Mesenchymal stem cell (in vitro differentiated cells and primary cell): ENCODE measurements at regions not wholly inside any gene's neighbourhood (a gene's known extent, or its start where the extent isn't known, plus 50 kb on each side); places are given as distances from the start of the nearest gene placed in this dataset.
"Not testable (repeated sequence)": the region's sequence is repeated elsewhere in the genome, so short reads cannot be mapped to it uniquely, and the experiment has no call there.

Experiments
- DNase-seq: peaks from one replicate; pipeline ENCODE4 v3.0.0-alpha.2; 2013
- H2AFZ ChIP-seq: one replicate; pipeline ENCODE4 v1.6.1; 2013; ENCODE audit warnings: low read depth, mild to moderate bottlenecking, control low read depth, inconsistent platforms, low read length, moderate library complexity
- H2AK5ac ChIP-seq: 2 replicates; pipeline ENCODE4 v1.6.1; 2013; ENCODE audit warnings: low read length, moderate library complexity, mild to moderate bottlenecking, inconsistent platforms; ENCODE audit not compliant: severe bottlenecking
- H2BK120ac ChIP-seq: one replicate; pipeline ENCODE4 v1.6.1; 2013; ENCODE audit warnings: low read depth, mild to moderate bottlenecking, inconsistent platforms, low read length, moderate library complexity
- H2BK12ac ChIP-seq, 2 experiments: one replicate each; pipeline ENCODE4 v1.6.1; 2013; ENCODE audit warnings: inconsistent platforms in 2 of 2, low read length in 2 of 2, mild to moderate bottlenecking in 2 of 2, moderate library complexity in 2 of 2, control low read depth in 1 of 2
- H2BK15ac ChIP-seq: one replicate; pipeline ENCODE4 v1.6.1; 2013; ENCODE audit warnings: mild to moderate bottlenecking, low read depth, inconsistent platforms; ENCODE audit not compliant: poor library complexity, severe bottlenecking
- H2BK5ac ChIP-seq: 2 replicates; pipeline ENCODE4 v1.6.1; 2013; ENCODE audit warnings: low read depth, mild to moderate bottlenecking, low read length, control low read depth, inconsistent platforms; ENCODE audit not compliant: poor library complexity, severe bottlenecking
- H3K14ac ChIP-seq, 2 experiments: one replicate each; pipeline ENCODE4 v1.6.1; 2013; ENCODE audit warnings: inconsistent platforms in 2 of 2, low read length in 2 of 2, control low read depth in 1 of 2, mild to moderate bottlenecking in 1 of 2, moderate library complexity in 1 of 2
- H3K18ac ChIP-seq, 2 experiments: one replicate each; pipeline ENCODE4 v1.6.1; 2013; ENCODE audit warnings: inconsistent platforms in 2 of 2, low read length in 2 of 2, control low read depth in 1 of 2, low read depth in 1 of 2, mild to moderate bottlenecking in 1 of 2
- H3K23ac ChIP-seq, 2 experiments: one replicate each; pipeline ENCODE4 v1.6.1; 2013; ENCODE audit warnings: inconsistent platforms in 2 of 2, low read length in 2 of 2, mild to moderate bottlenecking in 2 of 2, moderate library complexity in 2 of 2, control low read depth in 1 of 2
- H3K27ac ChIP-seq: 2 replicates; pipeline ENCODE4 v1.5.1; 2013; ENCODE audit warnings: mild to moderate bottlenecking, moderate library complexity, low read length, control low read depth, inconsistent platforms; ENCODE audit not compliant: poor library complexity, severe bottlenecking
- H3K27me3 ChIP-seq, 2 experiments: 2 replicates each; pipeline versions ENCODE4 v1.6.1 to v1.7.0; 2013; ENCODE audit warnings: low read length in 2 of 2, mild to moderate bottlenecking in 2 of 2, moderate library complexity in 2 of 2, control low read depth in 1 of 2, inconsistent platforms in 1 of 2; ENCODE audit not compliant: control insufficient read depth in 1 of 2, insufficient read depth in 1 of 2
- H3K36me3 ChIP-seq, 2 experiments: 2 replicates each; pipeline versions ENCODE4 v1.6.1 to v1.7.0; 2013; ENCODE audit warnings: low read length in 2 of 2, control low read depth in 1 of 2, inconsistent platforms in 1 of 2, low read depth in 1 of 2, mild to moderate bottlenecking in 1 of 2; ENCODE audit not compliant: insufficient read depth in 2 of 2, control insufficient read depth in 1 of 2
- H3K4ac ChIP-seq, 2 experiments: one replicate each; pipeline ENCODE4 v1.6.1; 2013; ENCODE audit warnings: inconsistent platforms in 2 of 2, low read length in 2 of 2, mild to moderate bottlenecking in 2 of 2, moderate library complexity in 2 of 2, control low read depth in 1 of 2, low read depth in 1 of 2
- H3K4me1 ChIP-seq: 2 replicates; pipeline ENCODE4 v1.6.1; 2013; ENCODE audit warnings: low read depth, low read length, control low read depth; ENCODE audit not compliant: control insufficient read depth, insufficient read depth
- H3K4me2 ChIP-seq: 2 replicates; pipeline ENCODE4 v1.6.1; 2013; ENCODE audit warnings: low read length, mild to moderate bottlenecking, inconsistent platforms; ENCODE audit not compliant: poor library complexity, severe bottlenecking
- H3K4me3 ChIP-seq, 2 experiments: 2 replicates each; pipeline versions ENCODE4 v1.5.1 to v1.7.0; 2013; ENCODE audit warnings: low read length in 2 of 2, mild to moderate bottlenecking in 2 of 2, control low read depth in 1 of 2, low read depth in 1 of 2; ENCODE audit not compliant: insufficient read depth in 1 of 2
- H3K79me1 ChIP-seq: replicated peaks from 2 replicates; pipeline ENCODE4 v1.6.1; 2013; ENCODE audit warnings: mild to moderate bottlenecking, control low read depth, low read length, inconsistent platforms; ENCODE audit not compliant: poor library complexity, severe bottlenecking
- H3K9ac ChIP-seq: 2 replicates; pipeline ENCODE4 v1.7.0; 2013; ENCODE audit warnings: mild to moderate bottlenecking, low read length, moderate library complexity
- H3K9me3 ChIP-seq: 2 replicates; pipeline ENCODE4 v1.7.0; 2013; ENCODE audit warnings: mild to moderate bottlenecking, low read length; ENCODE audit not compliant: control insufficient read depth
- H4K8ac ChIP-seq: one replicate; pipeline ENCODE4 v1.6.1; 2013; ENCODE audit warnings: inconsistent platforms, mild to moderate bottlenecking, low read length, moderate library complexity
- H4K91ac ChIP-seq: one replicate; pipeline ENCODE4 v1.6.1; 2013; ENCODE audit warnings: mild to moderate bottlenecking, low read length, inconsistent platforms
- WGBS: methylation state at CpG from one replicate; pipeline ENCODE4 v1.1.7; 2013; ENCODE audit warnings: mixed read lengths; 5-methylcytosine and 5-hydroxymethylcytosine counted together

DNA sequence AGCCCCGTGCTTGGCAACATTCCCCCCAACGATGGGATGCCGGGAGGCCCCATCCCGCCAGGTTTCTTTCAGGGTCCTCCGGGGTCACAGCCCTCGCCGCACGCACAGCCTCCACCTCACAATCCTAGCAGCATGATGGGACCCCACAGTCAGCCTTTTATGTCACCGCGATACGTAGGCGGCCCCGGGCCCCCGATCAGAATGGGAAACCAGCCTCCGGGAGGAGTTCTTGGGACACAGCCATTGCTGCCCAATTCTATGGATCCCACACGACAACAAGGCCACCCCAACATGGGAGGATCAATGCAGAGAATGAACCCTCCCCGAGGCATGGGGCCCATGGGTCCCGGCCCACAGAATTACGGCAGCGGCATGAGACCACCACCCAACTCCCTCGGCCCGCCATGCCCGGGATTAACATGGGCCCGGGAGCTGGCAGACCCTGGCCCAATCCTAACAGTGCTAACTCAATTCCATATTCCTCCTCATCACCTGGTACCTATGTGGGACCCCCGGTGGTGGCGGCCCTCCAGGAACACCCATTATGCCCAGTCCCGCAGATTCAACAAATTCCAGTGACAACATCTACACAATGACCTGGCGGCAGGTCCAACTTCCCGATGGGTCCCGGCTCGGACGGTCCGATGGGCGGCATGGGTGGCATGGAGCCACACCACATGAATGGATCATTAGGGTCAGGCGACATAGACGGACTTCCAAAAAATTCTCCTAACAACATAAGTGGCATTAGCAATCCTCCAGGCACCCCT, 116.0 kb upstream of the CDK13 start:
- not testable (repeated sequence) for H2AFZ ChIP-seq

DNA sequence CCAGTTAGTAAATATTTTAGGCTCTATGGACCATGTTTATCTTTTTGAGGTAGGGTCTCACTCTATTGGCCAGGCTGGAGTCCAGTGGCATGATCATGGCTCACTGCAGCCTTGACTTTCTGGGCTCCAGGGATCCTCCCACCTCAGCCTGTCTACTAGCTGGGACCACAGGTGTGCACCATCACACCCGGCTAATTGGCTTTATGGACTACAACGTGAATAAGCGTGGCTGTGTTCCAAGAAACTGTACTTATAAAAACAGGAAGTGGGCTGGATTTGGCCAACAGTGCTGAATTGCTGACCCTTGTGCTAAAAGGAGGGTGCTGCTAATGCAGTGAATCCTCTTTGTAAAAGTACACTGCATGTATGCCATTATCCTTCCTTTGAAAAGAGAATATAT, 111.7 kb upstream of the CDK13 start:
- Histone ChIP-seq H3K9me3 (no peaks in the 10 kb centered on the region), H3K9ac (no peak overlapping the region), H3K4me3 (no peak overlapping the region), H4K8ac (no peak overlapping the region), H2AFZ (no peak overlapping the region), H3K4me2 (no peak overlapping the region), H3K14ac (no peak overlapping the region), H3K79me1 (no peaks in the 10 kb centered on the region), H3K36me3 (no peaks in the 10 kb centered on the region), H2AK5ac (no peak overlapping the region), H4K91ac (no peak overlapping the region), H2BK120ac (no peak overlapping the region), H3K27me3 (peaks cover 0 to 18% of the 10 kb centered on the region in 2 experiments), H3K27ac (no peak overlapping the region), H2BK12ac (no peak overlapping the region), H2BK5ac (no peak overlapping the region), H3K18ac (no peak overlapping the region), H3K23ac (no peak overlapping the region), H3K4me1 (peaks cover 3% of the 10 kb centered on the region), H3K4ac (no peak overlapping the region), H2BK15ac (no peak overlapping the region)
- 37% methylated on average over 3 of the region's 3 CpGs for WGBS
- peak; percentile 8 for DNase-seq

More for the DNA sequence above, 116.0 kb upstream of the CDK13 start:
- H3K4me3 ChIP-seq: peak overlapping the region in 1 of 2 experiments; percentile 76
- not testable (repeated sequence) for H3K79me1 ChIP-seq, H3K36me3 ChIP-seq, H4K8ac ChIP-seq, H3K4me1 ChIP-seq, H4K91ac ChIP-seq, H2BK120ac ChIP-seq, H3K18ac ChIP-seq, H3K23ac ChIP-seq, H3K9me3 ChIP-seq, H2BK12ac ChIP-seq, H3K27ac ChIP-seq, H3K14ac ChIP-seq, H2AK5ac ChIP-seq, H2BK5ac ChIP-seq, DNase-seq, H2BK15ac ChIP-seq, H3K4ac ChIP-seq
- peak overlapping the region; percentile 56 for H3K9ac ChIP-seq
- H3K4me2 ChIP-seq: peak overlapping the region; percentile 86
- peaks cover 0 to 21% of the 10 kb centered on the region in 2 experiments for H3K27me3 ChIP-seq
- WGBS: 6% methylated on average over 36 of the region's 36 CpGs

DNA sequence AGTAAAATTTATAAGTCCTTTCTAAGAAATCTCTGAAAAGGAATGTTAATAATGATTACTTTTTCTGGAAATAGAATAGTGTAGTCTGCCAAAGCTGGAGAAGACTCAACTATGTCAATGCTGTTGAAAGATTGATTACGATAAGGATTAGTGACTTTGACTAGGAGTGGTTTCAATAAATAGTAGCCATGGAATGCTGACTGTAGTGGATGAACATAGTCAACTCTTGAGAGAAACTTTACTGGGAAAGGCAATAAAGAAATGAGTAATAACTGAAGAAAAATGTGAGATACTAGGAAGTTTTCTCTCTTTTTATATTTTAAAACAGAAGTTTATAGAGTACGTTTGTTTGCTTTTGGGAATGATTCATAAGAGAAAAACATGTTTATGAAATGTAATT, 105.0 kb upstream of the CDK13 start:
- Histone ChIP-seq H2BK15ac (no peak overlapping the region), H3K23ac (no peak overlapping the region), H2BK120ac (no peak overlapping the region), H4K91ac (no peak overlapping the region), H3K4me3 (no peak overlapping the region), H3K18ac (no peak overlapping the region), H3K4me2 (no peak overlapping the region), H2AFZ (no peak overlapping the region), H3K14ac (no peak overlapping the region), H3K4me1 (no peaks in the 10 kb centered on the region), H2BK12ac (no peak overlapping the region), H3K36me3 (no peaks in the 10 kb centered on the region), H2BK5ac (no peak overlapping the region), H3K9me3 (no peaks in the 10 kb centered on the region), H3K27ac (no peak overlapping the region), H3K27me3 (peaks cover 0 to 4% of the 10 kb centered on the region in 2 experiments), H4K8ac (no peak overlapping the region), H3K9ac (no peak overlapping the region), H3K4ac (no peak overlapping the region), H2AK5ac (no peak overlapping the region), H3K79me1 (no peaks in the 10 kb centered on the region)
- DNase-seq: no peak
- 86% methylated on average over 1 of the region's 2 CpGs for WGBS

GRCh38 chr7:39847227-39847626, 102.8 kb upstream of the CDK13 start:
- no peak overlapping the region for H4K8ac ChIP-seq

More at GRCh38 chr7:39847227-39847626, 102.8 kb upstream of the CDK13 start:
- H4K91ac ChIP-seq: no peak overlapping the region
- H3K79me1 ChIP-seq: no peaks in the 10 kb centered on the region
- peaks cover 0 to 4% of the 10 kb centered on the region in 2 experiments for H3K27me3 ChIP-seq
- no peak overlapping the region for H3K4ac ChIP-seq
- H3K4me3 ChIP-seq: no peak overlapping the region
- no peak overlapping the region for H2AFZ ChIP-seq
- no peak overlapping the region for H2BK12ac ChIP-seq
- no peak overlapping the region for H2AK5ac ChIP-seq
- no peak overlapping the region for H3K23ac ChIP-seq
- H3K18ac ChIP-seq: no peak overlapping the region
- no peaks in the 10 kb centered on the region for H3K9me3 ChIP-seq
- no peak overlapping the region for H3K4me2 ChIP-seq
- no peak overlapping the region for H3K14ac ChIP-seq
- no peak overlapping the region for H3K27ac ChIP-seq
- H3K36me3 ChIP-seq: no peaks in the 10 kb centered on the region
- DNase-seq: no peak
- no peaks in the 10 kb centered on the region for H3K4me1 ChIP-seq
- H2BK15ac ChIP-seq: no peak overlapping the region
- H2BK5ac ChIP-seq: no peak overlapping the region
- no peak overlapping the region for H3K9ac ChIP-seq
- H2BK120ac ChIP-seq: no peak overlapping the region
- 100% methylated on average over 4 of the region's 5 CpGs for WGBS
